ENCODE measurements at regions not wholly inside any gene's neighbourhood (a gene's known extent, or its start where the extent isn't known, plus 50 kb on each side); places are given as distances from the start of the nearest gene placed in this dataset.

DNA sequence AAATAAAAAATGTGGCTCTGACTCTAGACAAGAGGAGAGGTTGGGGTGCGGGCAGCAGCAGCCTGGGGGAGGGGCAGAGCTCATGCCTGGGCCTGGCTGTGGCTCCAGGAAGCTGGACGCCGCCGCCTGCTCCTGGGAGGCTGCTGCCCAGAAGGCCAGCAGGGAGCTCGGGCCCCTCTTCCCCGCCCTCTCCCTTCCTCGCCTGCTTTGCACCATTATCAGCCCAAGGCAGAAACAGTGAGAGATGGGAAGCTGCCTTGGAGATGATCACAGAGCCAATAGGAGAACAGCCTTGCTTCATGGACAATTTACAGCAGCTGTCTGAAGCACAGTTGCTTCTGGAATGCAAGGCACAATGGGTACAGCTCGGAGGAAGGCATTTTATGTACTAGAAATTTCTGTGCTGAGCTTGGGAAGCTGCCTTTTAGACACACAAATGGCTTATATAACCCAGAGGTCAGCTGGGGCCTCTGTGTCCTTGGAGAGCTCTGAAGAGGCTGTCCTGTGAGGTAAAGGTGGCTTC lies 55.3 kb upstream of the AFF3 start:
- TF ChIP-seq, protein P1, sequence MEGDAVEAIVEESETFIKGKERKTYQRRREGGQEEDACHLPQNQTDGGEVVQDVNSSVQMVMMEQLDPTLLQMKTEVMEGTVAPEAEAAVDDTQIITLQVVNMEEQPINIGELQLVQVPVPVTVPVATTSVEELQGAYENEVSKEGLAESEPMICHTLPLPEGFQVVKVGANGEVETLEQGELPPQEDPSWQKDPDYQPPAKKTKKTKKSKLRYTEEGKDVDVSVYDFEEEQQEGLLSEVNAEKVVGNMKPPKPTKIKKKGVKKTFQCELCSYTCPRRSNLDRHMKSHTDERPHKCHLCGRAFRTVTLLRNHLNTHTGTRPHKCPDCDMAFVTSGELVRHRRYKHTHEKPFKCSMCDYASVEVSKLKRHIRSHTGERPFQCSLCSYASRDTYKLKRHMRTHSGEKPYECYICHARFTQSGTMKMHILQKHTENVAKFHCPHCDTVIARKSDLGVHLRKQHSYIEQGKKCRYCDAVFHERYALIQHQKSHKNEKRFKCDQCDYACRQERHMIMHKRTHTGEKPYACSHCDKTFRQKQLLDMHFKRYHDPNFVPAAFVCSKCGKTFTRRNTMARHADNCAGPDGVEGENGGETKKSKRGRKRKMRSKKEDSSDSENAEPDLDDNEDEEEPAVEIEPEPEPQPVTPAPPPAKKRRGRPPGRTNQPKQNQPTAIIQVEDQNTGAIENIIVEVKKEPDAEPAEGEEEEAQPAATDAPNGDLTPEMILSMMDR (conservative IDR thresholded peaks at IDR 0.05; ENCODE audit: low read depth, low read length) = no peak
- no peak for TF ChIP-seq CEBPB (IDR thresholded peaks at IDR 0.05; ENCODE audit: low read depth, low read length)
- TF ChIP-seq POLR2A (IDR thresholded peaks at IDR 0.05; ENCODE audit: low read depth, low read length) = no peak
- TF ChIP-seq, protein P2, sequence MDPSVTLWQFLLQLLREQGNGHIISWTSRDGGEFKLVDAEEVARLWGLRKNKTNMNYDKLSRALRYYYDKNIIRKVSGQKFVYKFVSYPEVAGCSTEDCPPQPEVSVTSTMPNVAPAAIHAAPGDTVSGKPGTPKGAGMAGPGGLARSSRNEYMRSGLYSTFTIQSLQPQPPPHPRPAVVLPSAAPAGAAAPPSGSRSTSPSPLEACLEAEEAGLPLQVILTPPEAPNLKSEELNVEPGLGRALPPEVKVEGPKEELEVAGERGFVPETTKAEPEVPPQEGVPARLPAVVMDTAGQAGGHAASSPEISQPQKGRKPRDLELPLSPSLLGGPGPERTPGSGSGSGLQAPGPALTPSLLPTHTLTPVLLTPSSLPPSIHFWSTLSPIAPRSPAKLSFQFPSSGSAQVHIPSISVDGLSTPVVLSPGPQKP (IDR thresholded peaks at IDR 0.05; ENCODE audit: borderline replicate concordance, low read depth, low read length) = no peak
- TF ChIP-seq RFX5 (IDR thresholded peaks at IDR 0.05; ENCODE audit: low read depth, low read length) = no peak
- no peak for TF ChIP-seq RCOR1 (IDR thresholded peaks at IDR 0.05; ENCODE audit: insufficient replicate concordance, low read length)
- TF ChIP-seq RAD21 (IDR thresholded peaks at IDR 0.05; ENCODE audit: low read length) = no peak
- no peak for TF ChIP-seq MAZ (IDR thresholded peaks at IDR 0.05; ENCODE audit: borderline replicate concordance, low read depth, low read length)

Measured in IMR-90 (cell line).